ENCODE measurements at regions not wholly inside any gene's neighbourhood (a gene's known extent, or its start where the extent isn't known, plus 50 kb on each side); places are given as distances from the start of the nearest gene placed in this dataset.

DNA sequence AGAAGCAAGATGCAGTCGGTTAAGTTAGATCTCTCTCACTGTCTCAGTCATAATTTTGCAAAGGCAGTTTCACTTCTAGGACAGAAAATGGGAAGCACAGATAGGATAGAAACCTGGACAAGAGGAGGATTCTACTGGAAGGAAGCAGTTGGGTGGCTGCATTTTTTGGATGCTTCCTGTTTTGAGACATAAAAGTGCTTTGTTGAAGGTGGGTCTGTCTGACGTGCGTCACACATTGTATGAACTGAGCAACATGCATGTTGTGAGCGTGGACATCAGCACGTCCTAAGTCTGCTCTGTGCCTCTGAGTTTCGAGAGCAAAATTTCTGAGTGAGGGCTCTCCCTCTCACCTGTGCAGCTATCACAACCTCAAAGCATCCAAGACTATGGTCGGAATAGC lies 68.7 kb upstream of the SNX9 start:
- TF ChIP-seq, protein P1, sequence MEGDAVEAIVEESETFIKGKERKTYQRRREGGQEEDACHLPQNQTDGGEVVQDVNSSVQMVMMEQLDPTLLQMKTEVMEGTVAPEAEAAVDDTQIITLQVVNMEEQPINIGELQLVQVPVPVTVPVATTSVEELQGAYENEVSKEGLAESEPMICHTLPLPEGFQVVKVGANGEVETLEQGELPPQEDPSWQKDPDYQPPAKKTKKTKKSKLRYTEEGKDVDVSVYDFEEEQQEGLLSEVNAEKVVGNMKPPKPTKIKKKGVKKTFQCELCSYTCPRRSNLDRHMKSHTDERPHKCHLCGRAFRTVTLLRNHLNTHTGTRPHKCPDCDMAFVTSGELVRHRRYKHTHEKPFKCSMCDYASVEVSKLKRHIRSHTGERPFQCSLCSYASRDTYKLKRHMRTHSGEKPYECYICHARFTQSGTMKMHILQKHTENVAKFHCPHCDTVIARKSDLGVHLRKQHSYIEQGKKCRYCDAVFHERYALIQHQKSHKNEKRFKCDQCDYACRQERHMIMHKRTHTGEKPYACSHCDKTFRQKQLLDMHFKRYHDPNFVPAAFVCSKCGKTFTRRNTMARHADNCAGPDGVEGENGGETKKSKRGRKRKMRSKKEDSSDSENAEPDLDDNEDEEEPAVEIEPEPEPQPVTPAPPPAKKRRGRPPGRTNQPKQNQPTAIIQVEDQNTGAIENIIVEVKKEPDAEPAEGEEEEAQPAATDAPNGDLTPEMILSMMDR (IDR thresholded peaks at IDR 0.05): no peak
- no peak for TF ChIP-seq POLR2A (IDR thresholded peaks at IDR 0.05)
